HepG2 (cell line): ENCODE measurements at regions not wholly inside any gene's neighbourhood (a gene's known extent, or its start where the extent isn't known, plus 50 kb on each side); places are given as distances from the start of the nearest gene placed in this dataset.

ENCODE experiments used
- ATAC-seq: fragments of 200-7000 bp; cut with Tn5 transposase; 3 replicates; pipeline ENCODE4 v1.9.1; 2020; ENCODE audit warnings: mild to moderate bottlenecking, moderate library complexity
- BruUV-seq: library from RNA; stranded (reverse); fragments of 400-500 nt; replicated peaks from 2 replicates; lab custom pipeline; 2021; lab: Mats Ljungman, UMichigan
- CTCF ChIA-PET: fragments of 300-600 bp; formaldehyde crosslinking; extraction: SDS; loops from one replicate; lab custom pipeline; 2021; ENCODE audit warnings: low total read pairs, inconsistent platforms, low intra/inter-chr PET ratio; lab: Yijun Ruan, JAX
- POLR2A ChIA-PET: fragments of 350-600 bp; sonication (Branson Sonifier 250); formaldehyde crosslinking; loops from one replicate; lab custom pipeline; 2020; ENCODE audit warnings: antibody characterized with exemption, inconsistent platforms; lab: Yijun Ruan, JAX
- DNase-seq: peaks from one replicate; pipeline ENCODE4 v3.0.0-alpha.2; 2015; ENCODE audit warnings: low spot score
- FAIRE-seq: peaks from 3 replicates; lab custom pipeline; 2011; peaks lifted over from hg19 to GRCh38; lab: Jason Lieb, UNC
- H2AFZ ChIP-seq: one replicate; pipeline ENCODE4 v1.6.1; 2011; ENCODE audit warnings: low read length, inconsistent platforms
- H3K27ac ChIP-seq: fragments of 300-600 bp; 3 replicates; pipeline ENCODE4 v1.8.0; 2011; ENCODE audit warnings: mixed run types, mild to moderate bottlenecking, mixed read lengths, low read length, inconsistent platforms; ENCODE audit not compliant: insufficient read depth; ENCODE audit errors: extremely low read length
- H3K27me3 ChIP-seq, 2 experiments: fragments of 200-600 bp in 1 of 2; 2 replicates in 1 of 2; 3 replicates in 1 of 2; pipeline versions ENCODE4 v1.6.0 to v1.8.0; 2011; ENCODE audit warnings: low read length in 2 of 2, mild to moderate bottlenecking in 2 of 2, moderate library complexity in 2 of 2, inconsistent platforms in 1 of 2; ENCODE audit not compliant: insufficient read depth in 2 of 2, control insufficient read depth in 1 of 2
- H3K36me3 ChIP-seq, 2 experiments: fragments of 200-600 bp in 1 of 2; replicated peaks in 1 of 2; 2 replicates in 1 of 2; 3 replicates in 1 of 2; pipeline versions ENCODE4 v1.5.1 to v1.8.0; 2011; ENCODE audit warnings: low read length in 2 of 2, inconsistent platforms in 1 of 2; ENCODE audit not compliant: insufficient read depth in 2 of 2, control insufficient read depth in 1 of 2
- H3K4me1 ChIP-seq: 2 replicates; pipeline ENCODE4 v1.5.1; 2012; ENCODE audit warnings: low read length, inconsistent platforms; ENCODE audit not compliant: insufficient read depth
- H3K4me2 ChIP-seq: 2 replicates; pipeline ENCODE4 v1.6.0; 2011; ENCODE audit warnings: low read depth, low read length, inconsistent platforms
- H3K4me3 ChIP-seq, 3 experiments: fragments of 200-600 bp in 1 of 3; sonication (generic), shearing (Covaris generic) in 1 of 3; replicated peaks in 1 of 3; 2 replicates each; pipeline ENCODE4 v1.5.1; 2011 to 2016; ENCODE audit warnings: low read length in 3 of 3, inconsistent platforms in 2 of 3, low read depth in 2 of 3, mild to moderate bottlenecking in 2 of 3, control low read depth in 1 of 3, mixed read lengths in 1 of 3; ENCODE audit not compliant: insufficient read depth in 1 of 3
- H3K79me2 ChIP-seq: one replicate; pipeline ENCODE4 v1.6.1; 2011; ENCODE audit warnings: low read length, inconsistent platforms; ENCODE audit not compliant: insufficient read depth
- H3K9ac ChIP-seq: 2 replicates; pipeline ENCODE4 v1.6.0; 2011; ENCODE audit warnings: mild to moderate bottlenecking, low read depth, low read length, inconsistent platforms; ENCODE audit not compliant: insufficient read depth
- H3K9me3 ChIP-seq: 2 replicates; pipeline ENCODE4 v1.5.1; 2012; ENCODE audit warnings: mild to moderate bottlenecking, low read length
- H4K20me1 ChIP-seq: 2 replicates; pipeline ENCODE4 v1.6.0; 2011; ENCODE audit warnings: inconsistent platforms, mild to moderate bottlenecking, low read length, moderate library complexity; ENCODE audit not compliant: insufficient read depth
- AHDC1 ChIP-seq: sonication (generic); formaldehyde crosslinking; IDR thresholded peaks from 2 replicates; pipeline ENCODE4 v1.5.1; 2020; ENCODE audit warnings: mild to moderate bottlenecking, missing genetic modification reagents, borderline replicate concordance
- CENPX ChIP-seq: sonication (generic); formaldehyde crosslinking; IDR thresholded peaks from 2 replicates; pipeline ENCODE4 v1.9.0; 2021; ENCODE audit warnings: mild to moderate bottlenecking, missing genetic modification reagents, moderate library complexity
- IRF1 ChIP-seq: sonication (generic); formaldehyde crosslinking; IDR thresholded peaks from 2 replicates; pipeline ENCODE4 v1.4.0; 2020; ENCODE audit warnings: low read depth, mild to moderate bottlenecking, missing genetic modification reagents
- JUND ChIP-seq: sonication (generic); formaldehyde crosslinking; IDR thresholded peaks from 2 replicates; pipeline ENCODE4 v1.8.0; 2022; ENCODE audit warnings: mild to moderate bottlenecking, missing genetic modification reagents
- MAFG ChIP-seq: sonication (generic); formaldehyde crosslinking; IDR thresholded peaks from 2 replicates; pipeline ENCODE4 v1.5.1; 2020; ENCODE audit warnings: mild to moderate bottlenecking, missing genetic modification reagents
- MATR3 ChIP-seq: sonication (generic); formaldehyde crosslinking; IDR thresholded peaks from 2 replicates; pipeline ENCODE4 v1.4.0; 2020; ENCODE audit warnings: missing genetic modification reagents
- POGZ ChIP-seq: sonication (generic); formaldehyde crosslinking; IDR thresholded peaks from 2 replicates; pipeline ENCODE4 v1.4.0; 2020; ENCODE audit warnings: mild to moderate bottlenecking, missing genetic modification reagents
- SAP130 ChIP-seq: IDR thresholded peaks from 2 replicates; pipeline ENCODE4 v1.6.1; 2016; ENCODE audit warnings: low read depth
- SRF ChIP-seq: IDR thresholded peaks from 2 replicates; pipeline ENCODE4 v1.6.1; 2011; ENCODE audit warnings: mild to moderate bottlenecking, low read depth, low read length, moderate library complexity
- TRIM24 ChIP-seq: sonication (generic); formaldehyde crosslinking; IDR thresholded peaks from 2 replicates; pipeline ENCODE4 v1.8.0; 2022; ENCODE audit warnings: mild to moderate bottlenecking, missing genetic modification reagents
- ZBTB44 ChIP-seq: sonication (generic); formaldehyde crosslinking; IDR thresholded peaks from 2 replicates; pipeline ENCODE4 v1.4.0; 2020; ENCODE audit warnings: missing genetic modification reagents
- ZNF441 ChIP-seq: sonication (generic); formaldehyde crosslinking; IDR thresholded peaks from 2 replicates; pipeline ENCODE4 v1.7.0; 2021; ENCODE audit warnings: missing genetic modification reagents, borderline replicate concordance
- ZNF839 ChIP-seq: sonication (generic); formaldehyde crosslinking; IDR thresholded peaks from 2 replicates; pipeline ENCODE4 v1.4.0; 2020; ENCODE audit warnings: missing genetic modification reagents, mild to moderate bottlenecking, borderline replicate concordance
- WGBS: methylation state at CpG from one replicate; pipeline ENCODE4 v1.1.6; 2017; ENCODE audit warnings: low lambda C conversion rate; 5-methylcytosine and 5-hydroxymethylcytosine counted together
- in situ Hi-C: cut with HindIII; loops from 2 replicates; pipeline ENCODE4 v1.10.0; 2017; ENCODE audit warnings: low pct_unique_long_range_greater_than_20kb; ENCODE audit not compliant: extremely low pct_ligation_motif_present
- intact Hi-C: fragments of 100-400 bp; cut with micrococcal nuclease; formaldehyde crosslinking; loops from one replicate; pipeline ENCODE4 v1.10.0; 2022; ENCODE audit not compliant: unreplicated experiment

GRCh38 chr3:159800434-159801155, 188.0 kb upstream of the IL12A start:
- in situ Hi-C loops (loop anchor here (5.0 kb wide), 1 partner anchor 533 kb away; no protein-coding TSS in a partner anchor), intact Hi-C loops (loop anchor here (10.0 kb wide), 1 partner anchor 56 kb away; no protein-coding TSS in a partner anchor)
- Histone ChIP-seq H3K4me1 (peaks cover 24% of the 10 kb centered on the region), H4K20me1 (no peaks in the 10 kb centered on the region), H3K4me3 (no peak overlapping the region), H3K27ac (no peak overlapping the region), H3K9me3 (no peaks in the 10 kb centered on the region), H3K9ac (no peak overlapping the region), H3K27me3 (no peaks in the 10 kb centered on the region), H2AFZ (no peak overlapping the region), H3K36me3 (no peaks in the 10 kb centered on the region), H3K79me2 (no peaks in the 10 kb centered on the region), H3K4me2 (no peak overlapping the region)
- ChIA-PET POLR2A (no interaction called here), CTCF (no interaction called here)
- ATAC-seq (peak; percentile 63), DNase-seq (no peak), FAIRE-seq (no peak)
- 31% methylated on average over 6 of the region's 6 CpGs for WGBS
- no TSS peak for BruUV-seq
- TF ChIP-seq CENPX (no peak), MATR3 (CRISPR knock-in tag) (no peak), POGZ (CRISPR knock-in tag) (no peak), IRF1 (no peak), SAP130 (no peak), MAFG (CRISPR knock-in tag) (no peak), ZNF441 (no peak), TRIM24 (CRISPR knock-in tag) (no peak), ZBTB44 (CRISPR knock-in tag) (no peak), ZNF839 (no peak), SRF (no peak), JUND (no peak), AHDC1 (no peak)
